22Rv1 (cell line): ENCODE measurements at regions not wholly inside any gene's neighbourhood (a gene's known extent, or its start where the extent isn't known, plus 50 kb on each side); places are given as distances from the start of the nearest gene placed in this dataset.

Experiments
- H3K27ac ChIP-seq: fragments of 450-650 bp; 2 replicates; pipeline ENCODE4 v1.5.1; 2017
- CTCF ChIP-seq: fragments of 450-650 bp; IDR thresholded peaks from 2 replicates; pipeline ENCODE4 v1.5.1; 2017; ENCODE audit warnings: mild to moderate bottlenecking
- ZFX ChIP-seq: fragments of 450-650 bp; IDR thresholded peaks from 2 replicates; pipeline ENCODE4 v1.6.1; 2017; ENCODE audit warnings: antibody characterized with exemption, borderline replicate concordance

DNA sequence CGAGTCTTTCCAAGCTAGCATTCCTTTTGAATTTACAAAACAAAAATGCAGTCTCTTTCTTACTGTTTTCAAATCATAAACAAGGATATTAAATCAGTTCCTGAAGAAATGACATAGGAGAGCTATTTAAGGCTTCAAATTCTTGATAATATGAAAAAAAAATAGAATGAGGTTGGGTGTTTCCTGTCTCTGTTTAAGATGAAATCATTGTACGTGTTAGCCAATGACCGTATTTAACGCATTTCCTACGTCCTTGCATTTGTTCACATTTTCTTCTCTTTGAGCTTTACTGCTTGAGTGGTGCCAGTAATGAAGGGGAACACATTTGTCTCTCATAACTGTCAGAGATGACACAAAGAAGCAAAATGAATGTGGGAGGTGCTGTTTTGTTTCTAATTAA lies 821.3 kb downstream of the DIAPH3 start:
- TF ChIP-seq CTCF (no peak), ZFX (no peak)
- H3K27ac ChIP-seq, result no peak overlapping the region

DNA sequence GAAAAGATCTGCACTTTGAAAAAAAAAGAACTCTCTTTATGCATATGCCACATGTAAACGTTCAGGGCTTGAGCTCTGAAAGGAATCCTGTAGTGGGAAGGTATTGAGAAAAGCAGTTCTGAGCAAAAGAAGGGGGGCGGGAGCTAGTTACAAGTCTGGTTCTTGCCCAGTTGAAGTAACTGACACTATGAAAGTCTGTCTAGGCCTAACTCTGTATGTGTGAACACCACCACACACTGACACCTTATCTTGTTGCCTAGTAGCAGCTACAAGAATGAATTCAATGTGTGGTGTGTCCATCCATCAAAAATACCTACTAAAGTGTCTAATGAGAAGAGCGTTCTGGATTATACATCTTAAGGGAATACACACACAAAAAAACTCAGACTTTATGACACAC lies 820.6 kb downstream of the DIAPH3 start:
- TF ChIP-seq ZFX, result no peak
- no peak overlapping the region for H3K27ac ChIP-seq

GRCh38 chr13:59343993-59344822 lies 819.5 kb downstream of the DIAPH3 start:
- peak overlapping the region; percentile 95 for H3K27ac ChIP-seq
- TF ChIP-seq CTCF (peak; percentile 20; the same call in 1 of the 2 replicates), ZFX (no peak)

- TF ChIP-seq ZFX (no peak), CTCF (no peak)
- peak overlapping the region; percentile 95 for H3K27ac ChIP-seq
These were observed 818.4 kb downstream of the DIAPH3 start for GRCh38 chr13:59345311-59345710.

- H3K27ac ChIP-seq, result peak overlapping the region; percentile 95
- TF ChIP-seq CTCF, result no peak
- no peak for TF ChIP-seq ZFX
These were observed 816.6 kb downstream of the DIAPH3 start for GRCh38 chr13:59346999-59347723.

DNA sequence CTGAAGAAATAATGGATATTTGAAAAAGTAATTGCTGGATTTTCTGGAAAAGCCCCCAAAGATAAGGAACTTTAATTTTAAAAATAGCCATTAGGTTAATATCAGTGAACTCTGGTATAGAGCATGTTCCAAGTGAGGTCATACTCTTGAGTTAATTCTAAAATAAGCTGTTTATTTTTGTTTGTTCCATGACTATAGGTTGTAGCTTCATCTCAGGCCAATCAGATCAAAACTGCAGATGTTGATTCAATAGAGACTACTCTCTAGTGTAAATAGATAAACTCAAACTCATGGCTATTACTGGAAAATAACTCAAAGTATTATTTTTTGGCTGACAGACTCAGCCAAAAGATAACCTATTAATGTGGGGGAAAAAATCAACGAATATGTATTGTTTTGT lies 815.1 kb downstream of the DIAPH3 start:
- no peak for TF ChIP-seq ZFX
- TF ChIP-seq CTCF, result no peak
- peak overlapping the region; percentile 95 for H3K27ac ChIP-seq

DNA sequence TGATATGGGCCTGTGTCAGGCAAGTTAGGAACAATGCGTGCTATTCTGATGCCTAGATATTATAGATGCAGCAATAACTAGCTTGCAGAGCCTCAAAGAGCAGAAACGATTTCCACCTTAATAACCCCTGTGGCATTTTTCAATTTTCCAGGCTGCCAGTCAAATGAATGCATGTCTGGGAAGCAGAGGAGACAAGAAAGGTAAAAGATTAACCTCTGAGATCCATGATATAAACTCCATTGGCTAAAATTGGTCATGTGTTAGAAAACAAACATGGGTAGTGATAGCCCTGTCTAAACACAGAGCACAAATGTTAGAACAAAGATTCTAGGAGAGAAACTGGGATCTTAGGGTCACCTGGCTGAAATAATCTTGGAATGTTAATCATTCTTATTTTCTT lies 811.1 kb downstream of the DIAPH3 start:
- peak overlapping the region; percentile 95 for H3K27ac ChIP-seq
- TF ChIP-seq CTCF (no peak), ZFX (no peak)
